Thymus (tissue), 11 donors: ENCODE measurements at regions not wholly inside any gene's neighbourhood (a gene's known extent, or its start where the extent isn't known, plus 50 kb on each side); places are given as distances from the start of the nearest gene placed in this dataset.
"Not testable (repeated sequence)": the region's sequence is repeated elsewhere in the genome, so short reads cannot be mapped to it uniquely, and the experiment has no call there.

ENCODE experiments used
- DNase-seq, 9 donors: peaks; one replicate each; pipeline ENCODE4 v3.0.0-alpha.2; 2013; ENCODE audit warnings: low spot score in 9 of 9, low read depth in 6 of 9, missing footprints in 1 of 9
- H3K27ac ChIP-seq, 2 donors: one replicate each; pipeline ENCODE4 v1.5.1; 2013; ENCODE audit warnings: control low read depth in 1 of 2, low read depth in 1 of 2, low read length in 1 of 2, mild to moderate bottlenecking in 1 of 2, moderate library complexity in 1 of 2
- H3K27me3 ChIP-seq, 2 donors: one replicate each; pipeline ENCODE4 v1.5.1; 2013; ENCODE audit warnings: low read length in 1 of 2; ENCODE audit not compliant: control insufficient read depth in 2 of 2, insufficient read depth in 1 of 2
- H3K36me3 ChIP-seq, 2 donors: one replicate each; pipeline ENCODE4 v1.5.1; 2013; ENCODE audit warnings: low read length in 1 of 2, mild to moderate bottlenecking in 1 of 2, moderate library complexity in 1 of 2; ENCODE audit not compliant: control insufficient read depth in 2 of 2, insufficient read depth in 2 of 2
- H3K4me1 ChIP-seq, 2 donors: one replicate each; pipeline ENCODE4 v1.5.1; 2013; ENCODE audit warnings: low read length in 2 of 2; ENCODE audit not compliant: control insufficient read depth in 2 of 2, insufficient read depth in 2 of 2
- H3K4me3 ChIP-seq, 2 donors: one replicate each; pipeline ENCODE4 v1.5.1; 2013; ENCODE audit warnings: low read length in 2 of 2, control low read depth in 1 of 2, mild to moderate bottlenecking in 1 of 2
- H3K9me3 ChIP-seq, 2 donors: one replicate each; pipeline ENCODE4 v1.5.1; 2013; ENCODE audit warnings: low read length in 1 of 2, mild to moderate bottlenecking in 1 of 2; ENCODE audit not compliant: control insufficient read depth in 2 of 2, insufficient read depth in 1 of 2
- WGBS: extraction: QIAGEN DNeasy Blood & Tissue Kit; methylation state at CpG from one replicate; pipeline ENCODE4 v1.1.7; 2013; 5-methylcytosine and 5-hydroxymethylcytosine counted together
- donor health status: healthy.

DNA sequence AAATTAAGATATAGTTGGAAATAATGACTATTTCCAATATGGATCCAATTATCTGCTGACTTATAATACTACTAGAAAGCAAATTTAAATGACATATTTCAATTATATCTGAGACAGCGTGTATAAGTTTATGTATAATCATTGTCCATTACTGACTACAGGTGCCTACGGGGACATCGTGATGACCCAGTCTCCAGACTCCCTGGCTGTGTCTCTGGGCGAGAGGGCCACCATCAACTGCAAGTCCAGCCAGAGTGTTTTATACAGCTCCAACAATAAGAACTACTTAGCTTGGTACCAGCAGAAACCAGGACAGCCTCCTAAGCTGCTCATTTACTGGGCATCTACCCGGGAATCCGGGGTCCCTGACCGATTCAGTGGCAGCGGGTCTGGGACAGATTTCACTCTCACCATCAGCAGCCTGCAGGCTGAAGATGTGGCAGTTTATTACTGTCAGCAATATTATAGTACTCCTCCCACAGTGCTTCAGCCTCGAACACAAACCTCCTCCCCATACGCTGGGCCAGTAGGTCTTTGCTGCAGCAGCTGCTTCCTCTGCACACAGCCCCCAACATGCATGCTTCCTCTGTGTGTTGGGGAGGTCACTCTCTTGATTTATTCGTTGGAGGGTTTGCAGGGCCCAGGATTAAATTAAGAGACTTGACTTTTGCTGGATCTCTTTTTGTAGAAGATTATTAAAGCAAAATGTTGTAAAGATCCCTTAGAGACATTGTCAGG is 194.4 kb downstream of the RPIA start:
- peak in 1 of 9 donors; percentile 16 for DNase-seq
- H3K4me1 ChIP-seq, result peaks cover 0 to 6% of the 10 kb centered on the region in 2 donors
- no peaks in the 10 kb centered on the region for H3K36me3 ChIP-seq
- H3K27me3 ChIP-seq, result no peaks in the 10 kb centered on the region
- no peaks in the 10 kb centered on the region for H3K9me3 ChIP-seq
- no peak overlapping the region for H3K27ac ChIP-seq
- no peak overlapping the region for H3K4me3 ChIP-seq
- 50% methylated on average over 11 of the region's 11 CpGs for WGBS

DNA sequence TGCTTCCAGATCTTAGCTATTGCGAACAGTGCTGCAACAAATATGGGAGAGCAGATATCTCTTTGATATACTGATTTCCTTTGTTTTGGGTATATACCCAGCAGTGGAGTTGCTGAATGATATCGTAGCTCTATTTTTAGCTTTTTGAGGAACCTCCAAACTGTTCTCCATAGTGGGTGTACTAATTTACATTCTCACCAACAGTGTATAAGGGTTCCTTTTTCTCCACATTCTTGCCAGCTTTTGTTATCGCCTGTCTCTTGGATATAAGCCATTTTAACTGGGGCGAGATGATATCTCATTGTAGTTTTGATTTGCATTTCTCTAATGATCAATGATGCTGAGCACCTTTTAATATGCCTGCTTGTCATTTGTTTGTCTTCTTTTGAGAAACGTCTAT is 196.0 kb downstream of the RPIA start:
- not testable (repeated sequence) for H3K27ac ChIP-seq, H3K27me3 ChIP-seq, H3K36me3 ChIP-seq, H3K4me3 ChIP-seq, H3K9me3 ChIP-seq, DNase-seq, H3K4me1 ChIP-seq
- 92% methylated on average over 5 of the region's 5 CpGs for WGBS

DNA sequence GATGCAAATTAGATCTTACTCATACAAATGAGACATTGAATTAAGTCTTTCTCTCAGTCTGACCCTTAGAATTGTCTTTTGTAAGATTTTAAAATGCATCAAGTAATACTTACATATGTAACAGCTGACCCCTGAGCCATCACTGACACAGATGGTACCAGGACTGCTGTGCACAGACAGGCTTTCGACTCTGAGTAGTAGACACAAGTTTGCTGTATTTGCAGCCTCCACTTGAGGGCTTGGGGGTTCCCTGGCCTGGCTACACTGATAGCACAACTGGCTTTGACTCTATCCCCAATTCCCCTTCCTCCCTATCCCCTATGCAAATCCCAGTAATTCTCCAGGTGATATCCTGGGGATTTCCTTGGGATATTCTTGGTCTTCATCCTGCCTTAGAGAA is 200.7 kb downstream of the RPIA start:
- H3K4me1 ChIP-seq, result no peaks in the 10 kb centered on the region
- WGBS, result 98% methylated on average over 1 of the region's 1 CpG
- H3K27ac ChIP-seq, result no peak overlapping the region
- H3K9me3 ChIP-seq, result no peaks in the 10 kb centered on the region
- H3K27me3 ChIP-seq, result no peaks in the 10 kb centered on the region
- no peak overlapping the region for H3K4me3 ChIP-seq
- DNase-seq, result no peak
- no peaks in the 10 kb centered on the region for H3K36me3 ChIP-seq

- Histone ChIP-seq H3K4me3 (no peak overlapping the region), H3K27me3 (no peaks in the 10 kb centered on the region), H3K9me3 (no peaks in the 10 kb centered on the region), H3K36me3 (no peaks in the 10 kb centered on the region), H3K4me1 (no peaks in the 10 kb centered on the region), H3K27ac (no peak overlapping the region)
- no peak for DNase-seq
- 97% methylated on average over 4 of the region's 4 CpGs for whole genome bisulfite sequencing
Measured at GRCh38 chr2:88892788-88893187, 201.3 kb downstream of the RPIA start.

- Histone ChIP-seq H3K4me1 (no peaks in the 10 kb centered on the region), H3K27ac (no peak overlapping the region), H3K36me3 (no peaks in the 10 kb centered on the region), H3K4me3 (no peak overlapping the region), H3K27me3 (no peaks in the 10 kb centered on the region), H3K9me3 (no peaks in the 10 kb centered on the region)
- DNase-seq, result no peak
- 86% methylated on average over 1 of the region's 1 CpG for WGBS
Measured at GRCh38 chr2:88896971-88897370, 205.5 kb downstream of the RPIA start.

- DNase-seq, result no peak
- Histone ChIP-seq H3K9me3 (no peaks in the 10 kb centered on the region), H3K27me3 (no peaks in the 10 kb centered on the region), H3K36me3 (no peaks in the 10 kb centered on the region), H3K27ac (no peak overlapping the region), H3K4me1 (no peaks in the 10 kb centered on the region), H3K4me3 (no peak overlapping the region)
- WGBS, result 7% methylated on average over 1 of the region's 1 CpG
Measured at GRCh38 chr2:88897715-88898114, 206.2 kb downstream of the RPIA start.

GRCh38 chr2:88903749-88904353 is 212.4 kb downstream of the RPIA start:
- Histone ChIP-seq H3K27me3 (no peaks in the 10 kb centered on the region), H3K9me3 (no peaks in the 10 kb centered on the region), H3K27ac (no peak overlapping the region), H3K36me3 (no peaks in the 10 kb centered on the region), H3K4me3 (no peak overlapping the region), H3K4me1 (no peaks in the 10 kb centered on the region)
- DNase-seq, result peak in 8 of 9 donors; percentile 13 to 70 (median 34)
- WGBS, result 31% methylated on average over 2 of the region's 2 CpGs

GRCh38 chr2:88913280-88913679 is 221.8 kb downstream of the RPIA start:
- Histone ChIP-seq H3K9me3 (no peaks in the 10 kb centered on the region), H3K4me3 (no peak overlapping the region), H3K36me3 (no peaks in the 10 kb centered on the region), H3K27me3 (no peaks in the 10 kb centered on the region), H3K4me1 (no peaks in the 10 kb centered on the region), H3K27ac (no peak overlapping the region)
- no peak for DNase-seq

- 80% methylated on average over 7 of the region's 7 CpGs for WGBS
- Histone ChIP-seq H3K27me3 (no peaks in the 10 kb centered on the region), H3K9me3 (no peaks in the 10 kb centered on the region), H3K4me3 (no peak overlapping the region), H3K4me1 (no peaks in the 10 kb centered on the region), H3K27ac (no peak overlapping the region), H3K36me3 (no peaks in the 10 kb centered on the region)
- peak in 5 of 9 donors; percentile 8 to 59 (median 26) for DNase-seq
Measured at GRCh38 chr2:88919087-88919738, 227.7 kb downstream of the RPIA start.
